ENCODE measurements at regions not wholly inside any gene's neighbourhood (a gene's known extent, or its start where the extent isn't known, plus 50 kb on each side); places are given as distances from the start of the nearest gene placed in this dataset. TPM values are rescaled to one million over a fixed set of nuclear protein-coding genes. Genes with fewer than 3 reads are reported as not detected.

DNA sequence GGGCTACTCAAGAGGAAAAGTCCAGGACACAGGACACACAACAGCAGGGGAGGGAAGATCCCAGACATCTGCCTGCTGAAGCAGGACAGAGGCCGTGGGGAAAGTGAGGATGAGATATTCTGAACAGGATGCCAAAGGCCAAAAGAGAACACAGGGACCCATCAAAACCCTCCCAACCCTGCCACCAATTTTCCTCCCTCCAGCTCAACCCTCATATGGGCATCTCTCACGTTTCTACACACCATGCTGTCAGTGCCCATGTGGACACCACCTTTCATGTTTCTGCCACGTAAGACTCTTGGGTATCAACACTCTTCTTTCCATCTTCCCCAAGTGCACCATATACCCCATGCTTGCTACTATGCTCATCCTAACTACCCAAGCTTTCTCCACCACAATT is 97.6 kb downstream of the RNASEH2B start:
- no peak for DNase-seq (ENCODE audit: low read depth, low spot score)
- Histone ChIP-seq H3K9me3 (ENCODE audit: control insufficient read depth, insufficient read depth, low read length) (no peaks in the 10 kb centered on the region), H3K4me3 (ENCODE audit: low read depth, low read length) (no peak overlapping the region), H3K27me3 (ENCODE audit: control insufficient read depth, insufficient read depth, low read length) (peaks cover 16% of the 10 kb centered on the region), H3K27ac (ENCODE audit: low read depth, low read length) (no peak overlapping the region)
- POLR2A ChIA-PET: no interaction called here
- CTCF ChIA-PET: interaction anchor here (0.8 kb wide), 1 partner anchor 18 kb away, joined by 3 read pairs; no protein-coding TSS in a partner anchor
- no peak for TF ChIP-seq CTCF (IDR thresholded peaks at IDR 0.05; ENCODE audit: low read depth, low read length)

- CTCF ChIA-PET: interaction anchor here (0.8 kb wide), 1 partner anchor 17 kb away, joined by 3 read pairs; no protein-coding TSS in a partner anchor
- H3K9me3 ChIP-seq (ENCODE audit: control insufficient read depth, insufficient read depth, low read length): no peaks in the 10 kb centered on the region
- H3K4me3 ChIP-seq (ENCODE audit: low read depth, low read length): no peak overlapping the region
- TF ChIP-seq CTCF (IDR thresholded peaks at IDR 0.05; ENCODE audit: low read depth, low read length): no peak
- POLR2A ChIA-PET: no interaction called here
- DNase-seq (ENCODE audit: low read depth, low spot score): no peak
- no peak overlapping the region for H3K27ac ChIP-seq (ENCODE audit: low read depth, low read length)
- H3K27me3 ChIP-seq (ENCODE audit: control insufficient read depth, insufficient read depth, low read length): peaks cover 21% of the 10 kb centered on the region
Observed at GRCh38 chr13:51006067-51006845, 96.7 kb downstream of the RNASEH2B start.

Small RNAs in the stretch of these regions (small RNA-seq; reads per million reads assigned to genes)
- gene RNA5SP29 (ENCODE audit: insufficient read length, low read depth): not detected

All from AG04450 (cell line).